GM23248 (cell line): ENCODE measurements at regions not wholly inside any gene's neighbourhood (a gene's known extent, or its start where the extent isn't known, plus 50 kb on each side); places are given as distances from the start of the nearest gene placed in this dataset.

Experiments
- EZH2 ChIP-seq: fragments of 200-600 bp; sonication (generic); IDR thresholded peaks from 2 replicates; pipeline ENCODE4 v1.6.1; 2018; ENCODE audit warnings: antibody characterized with exemption, mild to moderate bottlenecking; ENCODE audit not compliant: insufficient read depth, poor library complexity, severe bottlenecking
- EZH2phosphoT487 ChIP-seq: fragments of 200-600 bp; sonication (generic); IDR thresholded peaks from 2 replicates; pipeline ENCODE4 v1.6.1; 2018; ENCODE audit warnings: antibody characterized with exemption, moderate library complexity, mild to moderate bottlenecking, low read depth; ENCODE audit not compliant: insufficient read depth

GRCh38 chr1:244237445-244237844, 186.4 kb downstream of the ZBTB18 start:
- TF ChIP-seq EZH2: no peak
- no peak for TF ChIP-seq EZH2phosphoT487
